GM19395 (cell line): ENCODE measurements at regions not wholly inside any gene's neighbourhood (a gene's known extent, or its start where the extent isn't known, plus 50 kb on each side); places are given as distances from the start of the nearest gene placed in this dataset.

Experiments
- ATAC-seq: cut with Tn5 transposase; IDR thresholded peaks from one replicate; pipeline ENCODE4 v1.9.1; 2021; ENCODE audit warnings: mild to moderate bottlenecking, moderate library complexity; ENCODE audit not compliant: unreplicated experiment

DNA sequence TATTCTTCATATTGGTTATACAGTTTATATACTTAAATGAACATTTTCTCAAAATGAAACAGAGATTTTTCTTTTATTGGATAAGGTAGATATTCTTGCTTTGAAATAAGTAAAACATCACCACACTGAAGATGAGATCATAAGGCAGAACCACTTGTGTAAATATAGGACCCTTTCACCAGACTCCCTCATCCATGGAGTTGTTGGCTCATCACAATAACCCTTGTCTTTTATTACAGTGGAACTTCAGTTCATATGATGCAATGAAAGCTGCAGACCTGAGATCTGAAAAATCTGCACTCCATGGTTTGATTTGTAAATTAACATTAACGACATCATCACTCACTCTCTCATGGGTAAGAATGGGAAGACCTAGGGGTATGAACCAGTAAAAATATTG is 51.9 kb upstream of the DBX2 start:
- ATAC-seq, result no peak

DNA sequence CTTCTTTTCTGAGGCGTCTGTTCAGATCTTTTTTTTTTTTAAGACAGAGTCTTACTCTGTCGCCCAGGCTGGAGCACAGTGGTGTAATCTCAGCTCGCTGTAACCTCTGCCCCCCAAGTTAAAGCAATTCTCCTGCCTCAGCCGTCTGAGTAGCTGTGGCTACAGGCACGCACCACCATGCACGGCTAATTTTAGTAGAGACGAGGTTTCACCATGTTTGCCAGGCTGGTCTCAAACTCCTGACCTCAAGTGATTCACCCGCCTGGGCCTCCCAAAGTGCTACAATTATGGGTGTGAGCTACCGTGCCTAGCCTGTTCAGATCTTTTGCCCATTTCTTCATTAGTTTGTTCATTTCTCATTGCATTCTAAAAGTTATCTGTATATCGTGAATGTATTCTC is 55.1 kb upstream of the DBX2 start:
- ATAC-seq, result no peak

GRCh38 chr12:45112306-45112705 is 61.4 kb upstream of the DBX2 start:
- no peak for ATAC-seq

GRCh38 chr12:45121224-45121623 is 70.3 kb upstream of the DBX2 start:
- ATAC-seq, result no peak

DNA sequence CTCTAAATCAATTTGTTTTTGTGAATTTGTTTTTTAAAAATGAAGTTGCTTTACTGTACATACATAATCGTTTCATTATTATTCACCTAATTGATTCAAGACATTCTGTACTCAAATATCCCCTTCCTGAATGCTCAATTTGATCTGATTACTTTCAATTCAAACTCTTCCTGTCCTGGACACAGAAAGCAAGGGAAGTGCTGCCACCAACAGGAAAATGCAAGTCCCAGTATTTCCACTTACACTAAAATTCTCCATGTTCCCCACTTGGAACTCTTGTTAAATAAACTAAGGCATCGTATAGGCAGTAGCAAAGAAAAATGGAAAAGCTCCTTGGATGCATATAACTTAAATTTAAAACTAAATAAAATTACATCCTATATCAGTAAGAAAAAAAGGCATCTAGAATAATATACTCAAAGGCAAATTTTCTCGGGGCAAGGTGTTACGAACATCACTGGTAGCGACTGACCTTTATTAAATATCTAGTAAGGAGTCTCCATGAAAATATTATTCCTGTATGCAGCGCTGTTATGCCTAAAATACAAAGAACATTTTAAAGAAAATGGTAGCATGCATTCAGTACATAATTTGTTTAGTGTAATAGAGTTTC is 72.0 kb upstream of the DBX2 start:
- no peak for ATAC-seq

DNA sequence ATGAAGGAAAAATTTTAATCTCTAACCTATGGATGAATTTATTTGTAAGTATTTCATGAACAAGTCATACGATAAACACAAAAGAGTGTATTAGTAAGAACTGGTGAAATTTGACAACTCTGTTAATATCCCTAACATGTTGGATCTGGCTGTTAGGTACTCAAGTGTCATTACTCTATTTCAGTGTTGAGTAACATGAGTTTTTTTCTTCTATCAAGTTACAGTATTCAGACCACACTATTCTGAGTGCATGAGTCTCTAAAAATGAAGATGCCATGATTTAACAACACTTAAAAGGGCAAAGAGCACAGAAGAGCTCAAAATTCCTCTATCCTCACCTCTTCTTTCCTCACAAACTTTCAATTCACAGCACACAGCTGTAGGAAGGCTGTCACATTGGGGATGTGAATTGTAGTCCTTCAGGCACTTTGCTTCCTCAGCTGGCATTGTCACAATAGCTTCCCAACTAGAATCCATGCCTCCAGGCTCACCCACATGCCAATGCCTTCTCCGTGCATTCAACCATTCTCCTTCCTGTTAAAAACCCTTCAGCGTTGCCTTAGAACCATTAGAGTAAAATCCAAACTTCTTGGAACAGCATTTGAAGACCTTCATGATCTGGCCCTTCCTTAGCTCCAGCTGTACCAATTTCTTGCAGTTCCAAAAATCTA is 73.7 kb upstream of the DBX2 start:
- ATAC-seq, result no peak

DNA sequence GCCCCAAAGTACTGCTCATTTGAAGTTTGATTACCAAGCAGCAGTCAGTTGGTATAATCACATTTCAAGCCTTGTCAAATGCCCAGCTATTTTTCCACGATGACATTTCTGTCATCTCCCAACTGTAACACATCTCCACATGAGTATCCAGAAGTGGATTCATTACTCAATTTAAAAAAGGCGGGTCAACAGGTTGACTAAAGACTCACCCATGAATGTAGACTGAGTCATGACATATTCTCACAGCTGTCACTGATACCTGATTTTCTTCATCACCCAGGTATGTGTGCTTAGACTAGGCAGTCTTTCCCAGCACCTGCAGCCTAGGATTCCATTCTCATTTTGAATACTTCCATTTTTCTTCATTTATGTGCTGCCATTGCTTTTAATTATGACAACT is 75.1 kb upstream of the DBX2 start:
- ATAC-seq, result no peak

DNA sequence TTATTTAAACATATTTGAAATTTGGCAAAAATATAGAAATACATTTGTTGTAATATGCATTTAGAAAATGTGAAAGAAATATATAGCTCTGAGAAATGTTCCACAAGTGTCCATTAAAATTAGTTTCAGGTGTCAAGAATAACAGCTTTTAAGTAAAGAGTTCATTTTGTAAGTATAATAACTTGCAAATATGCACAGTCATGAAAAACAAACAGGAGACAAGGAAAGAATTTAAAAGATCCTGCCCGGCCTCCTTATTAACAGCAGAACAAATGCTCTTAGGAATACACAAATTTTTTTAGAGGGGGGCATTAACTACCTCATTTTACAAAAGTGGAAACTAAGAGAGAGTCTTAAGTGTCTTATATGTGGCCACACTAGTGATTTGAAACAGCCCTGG is 77.7 kb upstream of the DBX2 start:
- ATAC-seq, result no peak

GRCh38 chr12:45130881-45131281 is 80.0 kb upstream of the DBX2 start:
- ATAC-seq, result peak; percentile 85

DNA sequence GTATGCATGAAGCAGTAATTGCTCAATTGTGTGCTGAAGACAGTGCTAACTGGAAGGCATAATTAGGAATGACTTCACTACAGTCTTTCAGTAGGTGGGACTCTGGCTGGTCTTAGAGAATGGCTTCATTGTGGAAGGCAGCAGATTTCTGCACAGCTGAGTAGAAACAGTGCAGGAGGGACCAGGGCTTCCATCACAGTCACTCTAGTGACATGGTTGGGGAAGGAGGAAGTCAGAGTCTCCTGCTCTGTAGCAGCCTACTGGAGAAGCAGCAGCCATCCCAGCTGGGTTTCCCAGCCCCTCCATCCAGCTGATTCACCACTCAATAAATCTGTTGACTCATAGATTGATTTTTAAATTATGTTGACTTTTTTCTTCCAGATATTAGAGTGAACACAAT is 80.6 kb upstream of the DBX2 start:
- no peak for ATAC-seq

DNA sequence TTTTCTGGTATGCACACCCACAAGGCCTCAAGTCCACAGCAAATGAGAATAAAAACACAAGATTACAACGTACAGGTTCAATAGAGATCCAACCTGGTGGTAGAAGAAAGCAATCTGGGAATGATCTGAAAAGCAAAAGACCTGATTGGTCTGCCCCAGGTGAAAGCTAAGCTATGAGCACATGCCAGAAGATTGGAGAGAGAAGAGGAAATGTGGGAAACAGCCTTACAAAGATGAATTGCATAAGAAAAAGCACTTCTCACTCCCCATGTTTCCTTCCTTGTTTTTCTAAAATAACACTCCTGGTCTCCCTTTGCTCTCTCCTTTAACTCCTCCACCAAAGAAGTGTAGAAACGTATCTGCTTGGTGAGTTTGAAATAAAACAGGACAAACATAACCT is 77.3 kb upstream of the ANO6 start:
- ATAC-seq, result no peak

GRCh38 chr12:45148006-45148405 is 67.9 kb upstream of the ANO6 start:
- ATAC-seq, result no peak

- ATAC-seq, result no peak
These were observed 67.3 kb upstream of the ANO6 start for GRCh38 chr12:45148619-45149018.

GRCh38 chr12:45165284-45165683 is 50.6 kb upstream of the ANO6 start:
- no peak for ATAC-seq

- no peak for ATAC-seq
These were observed 49.8 kb upstream of the ANO6 start for GRCh38 chr12:45166056-45166455.
